ENCODE measurements at regions not wholly inside any gene's neighbourhood (a gene's known extent, or its start where the extent isn't known, plus 50 kb on each side); places are given as distances from the start of the nearest gene placed in this dataset.
"Not testable (repeated sequence)": the region's sequence is repeated elsewhere in the genome, so short reads cannot be mapped to it uniquely, and the experiment has no call there.

GRCh38 chr13:18822655-18823639 lies 358.7 kb downstream of the TUBA3C start:
- TF ChIP-seq CTBP1 (IDR thresholded peaks at IDR 0.05; ENCODE audit: borderline replicate concordance); NFRKB (IDR thresholded peaks at IDR 0.05); ELF4 (IDR thresholded peaks at IDR 0.05); BHLHE40 (IDR thresholded peaks at IDR 0.05; ENCODE audit: borderline replicate concordance); FOXA1 (IDR thresholded peaks at IDR 0.05); TARDBP (IDR thresholded peaks at IDR 0.05); PKNOX1 (IDR thresholded peaks at IDR 0.05); SP1 (IDR thresholded peaks at IDR 0.05); SUZ12 (IDR thresholded peaks at IDR 0.05); FOXK2 (IDR thresholded peaks at IDR 0.05); ARNT (IDR thresholded peaks at IDR 0.05); ZNF384 (IDR thresholded peaks at IDR 0.05): not testable (repeated sequence)

Data from HEK293T (cell line).